ENCODE measurements at regions not wholly inside any gene's neighbourhood (a gene's known extent, or its start where the extent isn't known, plus 50 kb on each side); places are given as distances from the start of the nearest gene placed in this dataset.

GRCh38 chr6:101085327-101085726, 204.2 kb upstream of the ASCC3 start:
- TF ChIP-seq CTCF (IDR thresholded peaks at IDR 0.05; ENCODE audit: insufficient read depth, low read length, poor library complexity, severe bottlenecking) (no peak), EZH2phosphoT487 (conservative IDR thresholded peaks at IDR 0.05; ENCODE audit: low read length) (no peak)

Data from SU-DHL-6 (cell line).